A172 (cell line): ENCODE measurements at regions not wholly inside any gene's neighbourhood (a gene's known extent, or its start where the extent isn't known, plus 50 kb on each side); places are given as distances from the start of the nearest gene placed in this dataset.
A peak's percentile ranks its signal among the peaks of the same experiment; 100 is the strongest.

Experiments
- DNase-seq: peaks from one replicate; pipeline ENCODE4 v3.0.0-alpha.2; 2015; ENCODE audit warnings: low spot score

GRCh38 chr2:8567469-8568260, 114.2 kb upstream of the ID2 start:
- no peak for DNase-seq

GRCh38 chr2:8568543-8569302, 113.1 kb upstream of the ID2 start:
- no peak for DNase-seq

DNA sequence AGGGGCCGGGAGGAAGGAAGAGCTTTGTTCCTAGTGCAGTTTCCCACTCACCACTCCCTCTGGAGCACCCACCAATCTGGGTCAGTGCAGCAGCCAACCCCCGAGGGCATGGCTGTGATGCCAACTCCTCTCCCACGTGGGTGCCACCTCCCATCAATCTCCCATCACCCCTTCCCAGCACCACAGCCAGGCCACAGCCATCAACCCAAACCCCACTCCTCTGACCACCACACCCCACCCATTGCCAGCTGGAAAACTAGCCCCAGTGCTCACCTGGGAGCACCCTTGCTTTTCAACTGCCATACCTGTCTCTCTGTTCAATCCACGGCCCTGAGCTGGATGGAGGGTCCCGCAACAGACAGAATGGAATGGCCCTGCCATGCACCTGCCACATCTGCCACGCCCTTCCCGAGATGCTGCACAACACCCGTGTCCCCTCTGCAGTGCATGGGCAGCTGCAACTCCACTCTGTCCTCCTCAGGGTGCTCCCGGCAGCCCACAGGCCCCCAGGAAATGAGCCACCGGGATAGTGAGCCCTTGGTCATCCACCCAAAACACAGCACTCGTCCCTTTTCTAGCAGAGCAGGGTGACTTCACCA, 112.4 kb upstream of the ID2 start:
- DNase-seq: no peak

- DNase-seq: no peak
Observed at GRCh38 chr2:8570637-8571036, 111.2 kb upstream of the ID2 start.

DNA sequence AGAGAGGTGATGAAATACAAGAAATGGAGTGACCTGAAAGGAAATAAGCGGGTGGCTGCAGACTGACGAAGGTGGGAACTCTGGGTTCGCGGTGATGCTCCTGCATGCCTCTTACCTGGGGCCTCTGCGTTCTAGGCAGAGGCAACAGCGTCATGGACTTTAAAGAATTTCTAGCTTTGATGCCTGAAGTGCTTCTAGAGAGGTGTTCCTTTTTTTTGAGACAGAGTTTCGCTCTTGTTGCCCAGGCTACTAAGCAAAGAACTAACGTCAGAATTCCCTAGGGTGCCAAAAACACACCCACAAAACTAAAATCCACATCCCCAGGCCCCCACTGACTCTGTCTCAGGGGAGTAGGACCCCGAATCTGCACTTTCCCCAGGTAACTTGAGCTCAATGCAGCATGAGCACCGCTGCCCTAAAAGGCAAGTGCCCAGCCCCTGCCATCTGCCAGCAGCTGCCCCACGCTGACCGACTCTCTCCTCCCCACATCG, 110.5 kb upstream of the ID2 start:
- DNase-seq: no peak

GRCh38 chr2:8571792-8572499, 109.9 kb upstream of the ID2 start:
- DNase-seq: no peak

- no peak for DNase-seq
Observed at GRCh38 chr2:8572712-8573233, 109.1 kb upstream of the ID2 start.

DNA sequence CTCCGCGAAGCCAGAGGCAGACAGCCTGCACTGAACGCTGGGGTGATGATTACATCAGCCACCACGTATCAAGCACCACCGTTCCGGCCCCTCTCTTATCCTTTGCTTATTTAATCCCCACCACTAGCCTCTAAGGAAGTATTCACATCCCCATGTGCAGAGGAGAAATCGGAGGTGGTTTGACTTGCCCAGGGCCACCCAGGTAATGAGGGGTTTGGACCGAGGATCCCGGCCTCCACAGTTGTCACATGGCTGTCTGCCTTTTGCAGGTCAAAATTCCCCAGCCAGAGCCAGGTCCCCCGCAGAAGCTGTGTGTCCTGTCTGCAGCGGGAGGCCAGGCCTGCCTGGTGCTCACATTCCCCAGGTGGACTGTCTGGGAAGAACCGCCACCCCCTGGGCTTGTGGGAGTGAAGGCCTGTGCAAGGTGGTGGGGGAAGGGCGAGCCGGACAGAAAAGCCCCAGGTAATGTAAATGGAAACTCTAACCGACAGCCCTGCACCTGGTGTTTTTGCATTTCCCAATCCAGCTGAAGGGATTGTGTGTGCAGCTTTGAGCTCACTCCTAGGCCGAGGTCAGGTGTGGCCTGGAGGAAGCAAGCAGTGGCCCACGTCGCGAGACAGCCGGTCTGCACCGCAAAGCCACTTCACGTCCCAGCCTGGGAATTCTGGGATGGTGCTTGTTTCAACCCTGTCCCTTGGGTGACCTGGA, 108.5 kb upstream of the ID2 start:
- DNase-seq: no peak

DNA sequence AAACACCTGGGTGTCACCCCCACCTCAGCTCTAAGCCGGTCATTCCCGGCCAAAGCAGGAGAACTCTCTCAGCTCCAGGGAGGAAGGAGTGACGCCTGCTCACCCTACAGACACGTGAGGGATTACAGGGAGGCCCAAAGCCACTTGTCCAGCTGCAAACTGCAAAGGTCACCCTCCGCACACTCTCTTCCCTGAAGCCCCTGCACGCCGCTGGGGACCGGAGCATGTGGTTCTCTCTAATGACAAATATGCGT, 108.0 kb upstream of the ID2 start:
- no peak for DNase-seq

- no peak for DNase-seq
Observed at GRCh38 chr2:8574196-8575037, 107.4 kb upstream of the ID2 start.

DNA sequence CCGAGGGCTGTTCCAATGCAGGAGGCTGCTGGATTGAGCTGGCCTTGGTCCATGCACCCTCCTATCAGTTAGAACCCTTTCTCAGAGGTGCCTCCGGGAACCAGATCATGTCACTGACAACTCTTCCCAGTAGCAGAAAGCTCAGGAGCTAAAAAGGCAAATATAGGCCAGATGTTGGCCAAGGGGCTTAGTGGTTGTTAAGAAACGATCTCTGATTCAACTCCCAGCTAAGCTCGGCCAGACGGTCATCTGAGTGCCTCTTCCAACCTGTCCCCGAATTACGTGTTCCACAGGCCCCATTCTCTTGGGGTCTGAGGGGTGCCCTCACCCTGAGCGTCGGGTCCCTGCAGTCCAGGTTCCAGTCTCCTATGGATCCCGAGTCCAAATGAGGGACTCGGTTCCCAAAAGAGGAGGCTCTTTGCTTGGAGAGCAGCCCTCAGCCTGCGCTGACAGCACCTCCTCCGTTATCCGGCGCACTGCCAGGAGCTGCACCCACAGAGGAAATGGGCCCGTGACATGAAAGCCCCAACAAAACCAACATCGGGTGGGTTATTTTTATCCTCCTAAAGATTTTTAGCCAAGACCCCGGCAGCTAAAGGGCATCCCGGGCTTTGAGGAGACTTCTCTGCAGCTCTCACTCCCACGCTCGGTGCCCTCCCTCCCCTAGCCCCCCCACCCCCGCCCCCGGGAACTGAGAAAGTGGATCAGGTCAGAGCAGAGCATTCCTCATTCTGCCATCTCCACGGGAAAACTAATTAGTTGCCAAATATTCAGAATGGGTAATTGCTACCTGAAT, 106.6 kb upstream of the ID2 start:
- no peak for DNase-seq

DNA sequence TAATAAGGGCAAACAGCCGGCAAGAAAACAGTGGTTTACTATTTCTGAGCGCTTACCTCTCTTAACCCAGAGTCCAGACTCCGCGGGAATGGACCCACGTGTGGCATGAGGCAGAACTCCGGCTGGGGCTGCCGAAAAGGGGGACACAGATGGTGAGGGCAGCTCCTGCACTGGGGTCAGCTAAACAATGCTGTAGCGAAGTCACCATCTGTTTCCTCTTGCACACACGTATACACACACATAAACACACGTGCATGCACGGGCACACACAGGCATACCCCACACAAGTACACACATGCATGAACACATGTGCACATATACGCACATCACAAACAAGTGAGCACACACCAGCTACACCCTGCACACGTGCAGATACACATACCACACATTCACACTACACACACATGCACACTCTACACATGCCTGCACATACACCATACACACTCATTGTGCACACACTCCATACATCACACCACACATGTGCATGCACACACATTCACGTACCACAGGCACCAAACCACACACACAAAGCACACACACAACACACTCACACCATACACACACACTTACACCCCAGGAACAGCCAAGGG, 105.9 kb upstream of the ID2 start:
- no peak for DNase-seq

DNA sequence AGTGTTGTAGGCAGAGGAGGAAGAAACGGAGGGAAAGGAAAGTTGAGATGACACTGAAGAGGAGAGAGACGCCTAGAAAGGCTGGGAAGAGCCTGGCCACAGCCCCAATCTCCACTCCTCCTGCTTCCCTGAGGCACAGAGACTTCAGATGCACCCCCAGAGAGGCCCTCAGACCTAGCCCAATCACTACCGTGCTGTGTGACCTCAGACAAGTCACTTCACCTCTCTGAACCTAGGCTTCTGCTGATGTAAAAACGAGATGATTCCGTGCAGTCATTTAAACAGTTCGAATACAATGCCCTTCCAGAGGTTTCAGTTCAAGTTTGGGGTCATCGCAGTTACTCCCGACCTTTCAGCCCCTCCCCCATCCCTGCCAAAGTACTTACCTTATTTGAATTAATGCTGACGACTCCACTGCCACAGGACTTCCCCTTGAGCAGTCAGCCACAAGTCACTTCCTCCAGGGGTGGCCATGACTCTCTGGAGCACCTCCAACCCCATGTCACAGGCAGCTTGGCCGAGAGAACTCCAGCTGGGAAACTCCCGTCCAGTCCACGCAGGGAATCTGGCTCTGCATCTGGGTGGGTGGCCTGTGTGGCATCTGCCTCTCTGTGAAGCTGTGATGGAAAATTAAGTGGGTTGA, 105.2 kb upstream of the ID2 start:
- peak; percentile 22 for DNase-seq

- no peak for DNase-seq
Observed at GRCh38 chr2:8577573-8577972, 104.3 kb upstream of the ID2 start.

DNA sequence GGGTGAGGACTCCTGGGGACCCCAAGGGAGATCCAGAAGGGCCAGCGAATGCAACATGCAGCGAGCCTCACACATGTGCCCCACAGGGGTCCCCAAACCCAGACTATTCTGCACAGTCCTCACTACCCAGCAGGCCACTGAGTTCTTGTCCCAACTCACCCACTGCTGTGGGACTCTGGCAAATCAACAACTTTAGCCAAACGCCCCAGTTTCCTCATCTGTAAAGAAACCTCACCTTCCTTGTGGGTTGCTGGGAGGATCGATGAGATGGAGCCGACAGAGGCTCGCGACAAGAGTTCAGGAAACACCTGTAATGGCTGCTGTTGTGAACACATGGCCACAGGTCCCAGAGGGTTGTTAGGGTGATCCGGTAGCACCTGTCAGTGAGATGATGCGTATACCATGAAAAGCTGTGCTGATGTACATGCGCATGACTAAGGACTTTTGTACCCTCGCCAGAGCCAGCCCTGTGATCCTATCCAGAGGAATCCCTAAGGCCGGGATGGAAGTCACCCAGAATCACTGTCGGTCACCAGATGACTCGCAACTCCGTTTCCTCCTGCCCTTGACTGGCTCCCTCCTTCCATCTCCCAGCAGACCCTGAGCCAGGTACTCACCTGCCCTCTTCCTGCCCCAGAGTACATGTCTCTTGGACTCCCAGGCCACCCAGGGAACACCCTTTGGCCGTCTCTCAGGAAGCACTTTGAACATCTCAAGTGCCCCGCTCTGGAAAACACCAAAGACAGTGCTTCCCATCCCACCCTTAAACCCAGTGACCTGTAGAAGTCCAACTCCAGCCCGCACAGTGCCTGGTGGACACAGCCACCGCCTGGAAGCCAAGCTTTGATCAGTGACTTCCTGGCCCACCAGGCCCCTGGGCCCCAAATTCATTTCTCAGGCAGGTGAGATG, 103.3 kb upstream of the ID2 start:
- DNase-seq: peak; percentile 73

GRCh38 chr2:8579485-8580085, 102.3 kb upstream of the ID2 start:
- DNase-seq: no peak
